ENCODE measurements at regions not wholly inside any gene's neighbourhood (a gene's known extent, or its start where the extent isn't known, plus 50 kb on each side); places are given as distances from the start of the nearest gene placed in this dataset.

DNA sequence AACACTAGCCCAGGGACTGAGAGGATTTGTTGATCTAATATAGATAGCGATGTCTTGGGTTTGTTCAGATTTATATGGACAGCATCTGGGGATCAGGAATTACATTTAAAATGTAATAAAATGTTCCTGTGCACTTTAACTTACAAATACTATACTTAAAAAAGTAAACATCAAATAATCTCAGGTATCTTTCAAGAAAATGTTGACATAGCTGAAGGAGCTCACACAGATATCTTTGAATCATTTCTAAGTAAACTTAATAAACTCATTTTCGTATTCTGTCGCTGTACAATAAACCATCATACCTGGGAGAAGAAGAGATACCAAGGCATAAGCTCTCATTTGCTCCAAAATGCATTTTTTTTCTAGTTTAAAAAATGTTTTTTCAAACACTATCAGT lies 557.5 kb upstream of the NR2F2 start:
- H3K4me3 ChIP-seq (ENCODE audit: low read depth in 2 of 2, low read length in 1 of 2): no peak overlapping the region
- H3K36me3 ChIP-seq (replicated peaks in 1 of 2; ENCODE audit: control insufficient read depth in 1 of 2, insufficient read depth in 2 of 2, low read length in 1 of 2): no peaks in the 10 kb centered on the region
- H3K27ac ChIP-seq (ENCODE audit: low read depth in 2 of 2, low read length in 1 of 2): no peak overlapping the region
- no peaks in the 10 kb centered on the region for H3K27me3 ChIP-seq (ENCODE audit: insufficient read depth)
- no peaks in the 10 kb centered on the region for H3K9me2 ChIP-seq
- H3K4me1 ChIP-seq (ENCODE audit: control insufficient read depth in 1 of 2, insufficient read depth in 2 of 2, low read depth in 1 of 2, low read length in 1 of 2): no peaks in the 10 kb centered on the region
- no peak for TF ChIP-seq RCOR1 (IDR thresholded peaks at IDR 0.05; ENCODE audit: low read length)
- no peak for TF ChIP-seq POLR2AphosphoS5 (IDR thresholded peaks at IDR 0.05; ENCODE audit: low read depth, low read length)
- TF ChIP-seq GATA2 (CRISPR knock-in tag; IDR thresholded peaks at IDR 0.05): no peak
- TF ChIP-seq, protein P1, sequence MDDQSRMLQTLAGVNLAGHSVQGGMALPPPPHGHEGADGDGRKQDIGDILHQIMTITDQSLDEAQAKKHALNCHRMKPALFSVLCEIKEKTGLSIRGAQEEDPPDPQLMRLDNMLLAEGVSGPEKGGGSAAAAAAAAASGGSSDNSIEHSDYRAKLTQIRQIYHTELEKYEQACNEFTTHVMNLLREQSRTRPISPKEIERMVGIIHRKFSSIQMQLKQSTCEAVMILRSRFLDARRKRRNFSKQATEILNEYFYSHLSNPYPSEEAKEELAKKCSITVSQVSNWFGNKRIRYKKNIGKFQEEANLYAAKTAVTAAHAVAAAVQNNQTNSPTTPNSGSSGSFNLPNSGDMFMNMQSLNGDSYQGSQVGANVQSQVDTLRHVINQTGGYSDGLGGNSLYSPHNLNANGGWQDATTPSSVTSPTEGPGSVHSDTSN (IDR thresholded peaks at IDR 0.05): no peak
- TF ChIP-seq, protein P2, sequence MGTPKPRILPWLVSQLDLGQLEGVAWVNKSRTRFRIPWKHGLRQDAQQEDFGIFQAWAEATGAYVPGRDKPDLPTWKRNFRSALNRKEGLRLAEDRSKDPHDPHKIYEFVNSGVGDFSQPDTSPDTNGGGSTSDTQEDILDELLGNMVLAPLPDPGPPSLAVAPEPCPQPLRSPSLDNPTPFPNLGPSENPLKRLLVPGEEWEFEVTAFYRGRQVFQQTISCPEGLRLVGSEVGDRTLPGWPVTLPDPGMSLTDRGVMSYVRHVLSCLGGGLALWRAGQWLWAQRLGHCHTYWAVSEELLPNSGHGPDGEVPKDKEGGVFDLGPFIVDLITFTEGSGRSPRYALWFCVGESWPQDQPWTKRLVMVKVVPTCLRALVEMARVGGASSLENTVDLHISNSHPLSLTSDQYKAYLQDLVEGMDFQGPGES (IDR thresholded peaks at IDR 0.05; ENCODE audit: low read depth, low read length): no peak
- no peak for TF ChIP-seq MEF2A (IDR thresholded peaks at IDR 0.05; ENCODE audit: borderline replicate concordance, low read depth)
- TF ChIP-seq, protein P3, sequence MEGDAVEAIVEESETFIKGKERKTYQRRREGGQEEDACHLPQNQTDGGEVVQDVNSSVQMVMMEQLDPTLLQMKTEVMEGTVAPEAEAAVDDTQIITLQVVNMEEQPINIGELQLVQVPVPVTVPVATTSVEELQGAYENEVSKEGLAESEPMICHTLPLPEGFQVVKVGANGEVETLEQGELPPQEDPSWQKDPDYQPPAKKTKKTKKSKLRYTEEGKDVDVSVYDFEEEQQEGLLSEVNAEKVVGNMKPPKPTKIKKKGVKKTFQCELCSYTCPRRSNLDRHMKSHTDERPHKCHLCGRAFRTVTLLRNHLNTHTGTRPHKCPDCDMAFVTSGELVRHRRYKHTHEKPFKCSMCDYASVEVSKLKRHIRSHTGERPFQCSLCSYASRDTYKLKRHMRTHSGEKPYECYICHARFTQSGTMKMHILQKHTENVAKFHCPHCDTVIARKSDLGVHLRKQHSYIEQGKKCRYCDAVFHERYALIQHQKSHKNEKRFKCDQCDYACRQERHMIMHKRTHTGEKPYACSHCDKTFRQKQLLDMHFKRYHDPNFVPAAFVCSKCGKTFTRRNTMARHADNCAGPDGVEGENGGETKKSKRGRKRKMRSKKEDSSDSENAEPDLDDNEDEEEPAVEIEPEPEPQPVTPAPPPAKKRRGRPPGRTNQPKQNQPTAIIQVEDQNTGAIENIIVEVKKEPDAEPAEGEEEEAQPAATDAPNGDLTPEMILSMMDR (IDR thresholded peaks at IDR 0.05): no peak
- TF ChIP-seq MXI1 (IDR thresholded peaks at IDR 0.05; ENCODE audit: low read depth, low read length): no peak
- no peak for TF ChIP-seq RFX5 (IDR thresholded peaks at IDR 0.05; ENCODE audit: low read length)
- no peak for TF ChIP-seq YY1 (IDR thresholded peaks at IDR 0.05; ENCODE audit: low read depth)
- no peak for TF ChIP-seq NFIC (IDR thresholded peaks at IDR 0.05; ENCODE audit: borderline replicate concordance)
- TF ChIP-seq SIN3A (IDR thresholded peaks at IDR 0.05; ENCODE audit: borderline replicate concordance, low read depth, low read length): no peak
- TF ChIP-seq, protein P4, sequence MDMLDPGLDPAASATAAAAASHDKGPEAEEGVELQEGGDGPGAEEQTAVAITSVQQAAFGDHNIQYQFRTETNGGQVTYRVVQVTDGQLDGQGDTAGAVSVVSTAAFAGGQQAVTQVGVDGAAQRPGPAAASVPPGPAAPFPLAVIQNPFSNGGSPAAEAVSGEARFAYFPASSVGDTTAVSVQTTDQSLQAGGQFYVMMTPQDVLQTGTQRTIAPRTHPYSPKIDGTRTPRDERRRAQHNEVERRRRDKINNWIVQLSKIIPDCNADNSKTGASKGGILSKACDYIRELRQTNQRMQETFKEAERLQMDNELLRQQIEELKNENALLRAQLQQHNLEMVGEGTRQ (IDR thresholded peaks at IDR 0.05; ENCODE audit: borderline replicate concordance, low read depth, low read length): no peak
- TF ChIP-seq FOSL2 (IDR thresholded peaks at IDR 0.05; ENCODE audit: borderline replicate concordance, low read depth): no peak
- TF ChIP-seq NRF1 (IDR thresholded peaks at IDR 0.05; ENCODE audit: low read depth, low read length): no peak
- TF ChIP-seq SMC3 (IDR thresholded peaks at IDR 0.05; ENCODE audit: low read depth, low read length): no peak
- TF ChIP-seq TCF12 (IDR thresholded peaks at IDR 0.05): no peak
- no peaks in the 10 kb centered on the region for H3F3A ChIP-seq (replicated peaks; ENCODE audit: insufficient read depth)
- no peak overlapping the region for H3K9ac ChIP-seq
- no peak overlapping the region for H2AFZ ChIP-seq (ENCODE audit: low read depth)
- no peak for DNase-seq
- no peaks in the 10 kb centered on the region for H4K20me1 ChIP-seq (ENCODE audit: insufficient read depth)
- H3K79me2 ChIP-seq (ENCODE audit: insufficient read depth): no peaks in the 10 kb centered on the region
- no peak overlapping the region for H3K4me2 ChIP-seq
- WGBS (ENCODE audit: low lambda C conversion rate): 4% methylated on average over 3 of the region's 3 CpGs
- CTCF ChIA-PET: no interaction called here
- no peaks in the 10 kb centered on the region for H3K9me3 ChIP-seq
- POLR2A ChIA-PET: no interaction called here
